CD4-positive, alpha-beta T cell (primary cell): ENCODE measurements at regions not wholly inside any gene's neighbourhood (a gene's known extent, or its start where the extent isn't known, plus 50 kb on each side); places are given as distances from the start of the nearest gene placed in this dataset.

Experiments used
- ATAC-seq: fragments of 200-7000 bp; cut with Tn5 transposase; one replicate; pipeline ENCODE4 v1.10.0; 2022; ENCODE audit warnings: mild to moderate bottlenecking; ENCODE audit not compliant: poor library complexity
- CTCF ChIA-PET: fragments of 350-600 bp; sonication (Branson Sonifier 250); formaldehyde crosslinking; loops from one replicate; lab custom pipeline; 2021; ENCODE audit warnings: antibody characterized with exemption, inconsistent platforms; lab: Charles Lee
- POLR2A ChIA-PET: fragments of 350-600 bp; sonication (Branson Sonifier 250); formaldehyde crosslinking; loops from one replicate; lab custom pipeline; 2021; ENCODE audit warnings: antibody characterized with exemption, inconsistent platforms; lab: Charles Lee
- DNase-seq, 14 experiments: peaks; one replicate each; pipeline ENCODE4 v3.0.0-alpha.2; 2013 to 2020; ENCODE audit warnings: mixed read lengths in 2 of 14
- H3K27ac ChIP-seq, 2 donors: one replicate each; pipeline versions ENCODE4 v1.5.1 to v1.7.0; 2013; ENCODE audit warnings: low read length in 2 of 2, low read depth in 1 of 2, mild to moderate bottlenecking in 1 of 2
- H3K27me3 ChIP-seq, 2 experiments: 1 replicate in 1 of 2; 2 replicates in 1 of 2; pipeline versions ENCODE4 v1.6.1 to v1.7.0; 2013; ENCODE audit warnings: low read length in 2 of 2, control low read depth in 1 of 2, mild to moderate bottlenecking in 1 of 2, moderate library complexity in 1 of 2; ENCODE audit not compliant: insufficient read depth in 2 of 2, control insufficient read depth in 1 of 2
- H3K36me3 ChIP-seq: one replicate; pipeline ENCODE4 v1.6.1; 2013; ENCODE audit warnings: low read length, control low read depth; ENCODE audit not compliant: insufficient read depth
- H3K4me1 ChIP-seq: one replicate; pipeline ENCODE4 v1.6.1; 2013; ENCODE audit warnings: low read length, control low read depth; ENCODE audit not compliant: insufficient read depth
- H3K4me3 ChIP-seq: one replicate; pipeline ENCODE4 v1.5.1; 2013; ENCODE audit warnings: mild to moderate bottlenecking, low read length, moderate library complexity
- H3K9me3 ChIP-seq, 2 experiments: 1 replicate in 1 of 2; 2 replicates in 1 of 2; pipeline versions ENCODE4 v1.6.1 to v1.7.0; 2013; ENCODE audit warnings: low read length in 2 of 2, mild to moderate bottlenecking in 2 of 2, control low read depth in 1 of 2, moderate library complexity in 1 of 2; ENCODE audit not compliant: control insufficient read depth in 1 of 2, insufficient read depth in 1 of 2
- H3K27ac Mint-ChIP-seq: one replicate; pipeline ENCODE4 v1.8.0; 2020; ENCODE audit warnings: mixed read lengths
- H3K27me3 Mint-ChIP-seq: one replicate; pipeline ENCODE4 v1.8.0; 2021; ENCODE audit warnings: mixed read lengths
- H3K36me3 Mint-ChIP-seq: one replicate; pipeline ENCODE4 v1.8.0; 2021; ENCODE audit warnings: low read depth, mixed read lengths
- H3K4me1 Mint-ChIP-seq: one replicate; pipeline ENCODE4 v1.8.0; 2021; ENCODE audit warnings: low read depth, mixed read lengths
- H3K4me3 Mint-ChIP-seq: one replicate; pipeline ENCODE4 v1.8.0; 2020; ENCODE audit warnings: mild to moderate bottlenecking, mixed read lengths
- H3K9me3 Mint-ChIP-seq: one replicate; pipeline ENCODE4 v1.8.0; 2020; ENCODE audit warnings: mixed read lengths
- CTCF ChIP-seq: fragments of 200-600 bp; IDR thresholded peaks from one replicate; pipeline ENCODE4 v1.8.0; 2022; ENCODE audit warnings: antibody characterized with exemption, mild to moderate bottlenecking
- intact Hi-C, 2 experiments: fragments of 100-400 bp; cut with DNase I in 1 of 2; cut with micrococcal nuclease in 1 of 2; formaldehyde crosslinking; loops; one replicate each; pipeline versions ENCODE4 v1.15.1 to v1.9.0; 2023 to 2025; cut with DNase I, micrococcal nuclease

- POLR2A ChIA-PET = no interaction called here
- no peak for TF ChIP-seq CTCF
These were observed 178.3 kb upstream of the C2CD4B start for GRCh38 chr15:62343397-62343796.

GRCh38 chr15:62344806-62345539 is 179.9 kb upstream of the C2CD4B start:
- ChIA-PET POLR2A (no interaction called here), CTCF (interaction anchor here (1.3 kb wide), 1 partner anchor 15 kb away, joined by 4 read pairs; no protein-coding TSS in a partner anchor)
- Histone ChIP-seq H3K9me3 (peaks cover 0 to 4% of the 10 kb centered on the region in 2 experiments), H3K4me1 (peaks cover 3% of the 10 kb centered on the region), H3K36me3 (no peaks in the 10 kb centered on the region), H3K4me3 (peak overlapping the region; percentile 36), H3K27me3 (no peaks in the 10 kb centered on the region), H3K27ac (no peak overlapping the region)
- ATAC-seq (peak; percentile 97), DNase-seq (peak; percentile 5 to 89 (median 34))
- Mint-ChIP-seq H3K4me3 (peak overlapping the region; percentile 70), H3K36me3 (no peaks in the 10 kb centered on the region), H3K27ac (peak overlapping the region; percentile 25), H3K27me3 (peaks cover 5% of the 10 kb centered on the region), H3K9me3 (no peaks in the 10 kb centered on the region), H3K4me1 (peaks cover 6% of the 10 kb centered on the region)
- intact Hi-C loops = no loop called here
- TF ChIP-seq CTCF = peak; percentile 76

More at GRCh38 chr15:62343397-62343796, 178.3 kb upstream of the C2CD4B start:
- Histone ChIP-seq H3K27me3 (no peaks in the 10 kb centered on the region), H3K4me1 (peaks cover 3% of the 10 kb centered on the region), H3K27ac (no peak overlapping the region), H3K4me3 (no peak overlapping the region), H3K9me3 (peaks cover 0 to 4% of the 10 kb centered on the region in 2 experiments), H3K36me3 (no peaks in the 10 kb centered on the region)
- ATAC-seq = no peak
- intact Hi-C loops = no loop called here
- Mint-ChIP-seq H3K27me3 (no peaks in the 10 kb centered on the region), H3K27ac (no peak overlapping the region), H3K9me3 (no peaks in the 10 kb centered on the region), H3K4me3 (no peak overlapping the region), H3K36me3 (no peaks in the 10 kb centered on the region), H3K4me1 (peaks cover 6% of the 10 kb centered on the region)
- no peak for DNase-seq
- CTCF ChIA-PET = interaction anchor here (1.3 kb wide), 1 partner anchor 17 kb away, joined by 4 read pairs; no protein-coding TSS in a partner anchor

DNA sequence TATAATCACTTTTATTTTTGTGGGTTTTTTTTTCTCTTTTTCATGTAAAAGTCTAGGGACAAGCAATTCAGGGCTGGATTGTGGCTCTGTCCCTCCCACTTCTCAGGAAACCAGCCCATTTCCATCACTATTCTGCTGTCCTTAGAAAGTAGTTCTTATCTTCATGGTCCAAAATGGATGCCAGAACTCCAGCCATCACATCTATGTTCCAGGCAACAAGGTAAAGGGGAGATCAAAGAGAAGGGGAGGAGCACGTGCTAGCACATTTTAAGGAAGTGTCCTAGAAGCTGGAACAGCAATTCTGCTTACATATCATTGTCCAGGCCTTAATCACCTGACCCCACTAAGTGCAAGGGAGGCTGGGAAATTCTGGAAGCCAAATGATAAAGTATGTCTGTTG is 181.1 kb upstream of the C2CD4B start:
- Mint-ChIP-seq H3K27me3 (peaks cover 5% of the 10 kb centered on the region), H3K27ac (no peak overlapping the region), H3K9me3 (no peaks in the 10 kb centered on the region), H3K4me1 (peaks cover 6% of the 10 kb centered on the region), H3K36me3 (no peaks in the 10 kb centered on the region), H3K4me3 (no peak overlapping the region)
- POLR2A ChIA-PET = no interaction called here
- H3K36me3 ChIP-seq = no peaks in the 10 kb centered on the region
- H3K4me3 ChIP-seq = no peak overlapping the region
- no peaks in the 10 kb centered on the region for H3K27me3 ChIP-seq
- no peak overlapping the region for H3K27ac ChIP-seq
- CTCF ChIA-PET = no interaction called here
- TF ChIP-seq CTCF = no peak
- no peak for ATAC-seq
- peaks cover 0 to 4% of the 10 kb centered on the region in 2 experiments for H3K9me3 ChIP-seq
- intact Hi-C loops = no loop called here
- peaks cover 3% of the 10 kb centered on the region for H3K4me1 ChIP-seq
- no peak for DNase-seq
